DOHH2 (cell line): ENCODE measurements at regions not wholly inside any gene's neighbourhood (a gene's known extent, or its start where the extent isn't known, plus 50 kb on each side); places are given as distances from the start of the nearest gene placed in this dataset.

ENCODE experiments used
- EZH2phosphoT487 ChIP-seq: fragments of 200-600 bp; sonication (generic); IDR thresholded peaks from 2 replicates; pipeline ENCODE4 v1.6.1; 2017; ENCODE audit warnings: borderline replicate concordance, mild to moderate bottlenecking, antibody characterized with exemption, low read length, moderate library complexity, mixed read lengths
- TF ChIP-seq, protein P1 (sequence below): fragments of 200-600 bp; sonication (generic); IDR thresholded peaks from one replicate; pipeline ENCODE4 v1.5.1; 2014; ENCODE audit warnings: antibody characterized with exemption, mild to moderate bottlenecking, low read depth, low read length; ENCODE audit not compliant: poor library complexity, severe bottlenecking

DNA sequence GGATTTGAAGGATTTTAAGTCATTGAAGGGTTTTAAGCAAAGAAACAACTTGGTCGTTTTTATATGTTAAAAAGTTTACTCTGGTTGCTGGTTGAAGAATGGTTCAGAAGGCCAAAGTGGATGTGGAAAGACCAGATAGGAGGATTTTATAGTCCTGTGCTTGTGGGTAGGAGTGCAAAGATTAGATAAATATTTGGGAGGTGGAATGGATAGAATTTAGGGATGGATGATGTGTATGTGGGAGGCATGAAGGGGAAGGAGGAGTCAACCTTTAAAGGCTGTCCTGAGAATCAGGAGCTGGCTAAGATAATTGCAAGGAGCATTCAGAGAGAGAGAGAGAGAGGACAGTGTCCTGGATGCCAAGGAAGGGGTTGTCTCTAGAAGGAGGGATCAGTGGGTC is 190.1 kb upstream of the SPRED2 start:
- TF ChIP-seq, protein P1, sequence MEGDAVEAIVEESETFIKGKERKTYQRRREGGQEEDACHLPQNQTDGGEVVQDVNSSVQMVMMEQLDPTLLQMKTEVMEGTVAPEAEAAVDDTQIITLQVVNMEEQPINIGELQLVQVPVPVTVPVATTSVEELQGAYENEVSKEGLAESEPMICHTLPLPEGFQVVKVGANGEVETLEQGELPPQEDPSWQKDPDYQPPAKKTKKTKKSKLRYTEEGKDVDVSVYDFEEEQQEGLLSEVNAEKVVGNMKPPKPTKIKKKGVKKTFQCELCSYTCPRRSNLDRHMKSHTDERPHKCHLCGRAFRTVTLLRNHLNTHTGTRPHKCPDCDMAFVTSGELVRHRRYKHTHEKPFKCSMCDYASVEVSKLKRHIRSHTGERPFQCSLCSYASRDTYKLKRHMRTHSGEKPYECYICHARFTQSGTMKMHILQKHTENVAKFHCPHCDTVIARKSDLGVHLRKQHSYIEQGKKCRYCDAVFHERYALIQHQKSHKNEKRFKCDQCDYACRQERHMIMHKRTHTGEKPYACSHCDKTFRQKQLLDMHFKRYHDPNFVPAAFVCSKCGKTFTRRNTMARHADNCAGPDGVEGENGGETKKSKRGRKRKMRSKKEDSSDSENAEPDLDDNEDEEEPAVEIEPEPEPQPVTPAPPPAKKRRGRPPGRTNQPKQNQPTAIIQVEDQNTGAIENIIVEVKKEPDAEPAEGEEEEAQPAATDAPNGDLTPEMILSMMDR, result no peak
- no peak for TF ChIP-seq EZH2phosphoT487
